Hepatocyte (in vitro differentiated cells): ENCODE measurements at regions not wholly inside any gene's neighbourhood (a gene's known extent, or its start where the extent isn't known, plus 50 kb on each side); places are given as distances from the start of the nearest gene placed in this dataset.

Experiments
- DNase-seq: peaks from one replicate; pipeline ENCODE4 v3.0.0-alpha.2; 2016; ENCODE audit warnings: low spot score
- H2AFZ ChIP-seq: fragments of 200-600 bp; sonication (generic); 2 replicates; pipeline ENCODE4 v1.6.0; 2016; ENCODE audit warnings: antibody characterized with exemption, mild to moderate bottlenecking
- H3K27ac ChIP-seq: fragments of 200-600 bp; sonication (generic); 2 replicates; pipeline ENCODE4 v1.5.1; 2016; ENCODE audit warnings: mild to moderate bottlenecking
- H3K27me3 ChIP-seq: fragments of 200-600 bp; sonication (generic); 2 replicates; pipeline ENCODE4 v1.6.1; 2016
- H3K36me3 ChIP-seq: fragments of 200-600 bp; sonication (generic); replicated peaks from 2 replicates; pipeline ENCODE4 v1.5.1; 2016; ENCODE audit warnings: low read depth; ENCODE audit not compliant: insufficient read depth
- H3K4me1 ChIP-seq: fragments of 200-600 bp; sonication (generic); 2 replicates; pipeline ENCODE4 v1.5.1; 2016; ENCODE audit warnings: mild to moderate bottlenecking, moderate library complexity; ENCODE audit not compliant: insufficient read depth
- H3K4me2 ChIP-seq: fragments of 200-600 bp; sonication (generic); 2 replicates; pipeline ENCODE4 v1.6.0; 2016
- H3K4me3 ChIP-seq: fragments of 200-600 bp; sonication (generic); 2 replicates; pipeline ENCODE4 v1.5.1; 2016; ENCODE audit warnings: mild to moderate bottlenecking
- H3K79me2 ChIP-seq: fragments of 200-600 bp; sonication (generic); 2 replicates; pipeline ENCODE4 v1.6.0; 2017; ENCODE audit warnings: mild to moderate bottlenecking
- H3K9me2 ChIP-seq: fragments of 200-600 bp; sonication (generic); replicated peaks from 2 replicates; pipeline ENCODE4 v1.6.0; 2017; ENCODE audit warnings: mild to moderate bottlenecking; ENCODE audit not compliant: insufficient read depth
- H3K9me3 ChIP-seq: fragments of 200-600 bp; sonication (generic); 2 replicates; pipeline ENCODE4 v1.5.1; 2016; ENCODE audit warnings: low read depth, mild to moderate bottlenecking
- H4K20me1 ChIP-seq: fragments of 200-600 bp; sonication (generic); 2 replicates; pipeline ENCODE4 v1.6.0; 2016; ENCODE audit warnings: mild to moderate bottlenecking; ENCODE audit not compliant: insufficient read depth, poor library complexity, severe bottlenecking
- EZH2 ChIP-seq: fragments of 200-600 bp; sonication (generic); IDR thresholded peaks from 2 replicates; pipeline ENCODE4 v1.6.1; 2016; ENCODE audit warnings: antibody characterized with exemption, mild to moderate bottlenecking, borderline replicate concordance
- EZH2phosphoT487 ChIP-seq: fragments of 200-600 bp; sonication (generic); IDR thresholded peaks from one replicate; pipeline ENCODE4 v1.6.1; 2018; ENCODE audit warnings: antibody characterized with exemption, mild to moderate bottlenecking, low read depth, moderate library complexity; ENCODE audit not compliant: unreplicated experiment, severe bottlenecking
- WGBS: methylation state at CpG from one replicate; pipeline ENCODE4 v1.1.6; 2016; ENCODE audit warnings: low lambda C conversion rate; ENCODE audit errors: missing lambda C conversion rate; 5-methylcytosine and 5-hydroxymethylcytosine counted together
- TF ChIP-seq, protein P1 (sequence below): fragments of 200-600 bp; sonication (generic); IDR thresholded peaks from 2 replicates; pipeline ENCODE4 v1.5.1; 2016; ENCODE audit warnings: antibody characterized with exemption, mild to moderate bottlenecking; ENCODE audit not compliant: poor library complexity

- no peak overlapping the region for H3K27ac ChIP-seq
- no peaks in the 10 kb centered on the region for H3K27me3 ChIP-seq
- H3K4me1 ChIP-seq: no peaks in the 10 kb centered on the region
- no peaks in the 10 kb centered on the region for H3K9me3 ChIP-seq
- H2AFZ ChIP-seq: no peak overlapping the region
- TF ChIP-seq, protein P1, sequence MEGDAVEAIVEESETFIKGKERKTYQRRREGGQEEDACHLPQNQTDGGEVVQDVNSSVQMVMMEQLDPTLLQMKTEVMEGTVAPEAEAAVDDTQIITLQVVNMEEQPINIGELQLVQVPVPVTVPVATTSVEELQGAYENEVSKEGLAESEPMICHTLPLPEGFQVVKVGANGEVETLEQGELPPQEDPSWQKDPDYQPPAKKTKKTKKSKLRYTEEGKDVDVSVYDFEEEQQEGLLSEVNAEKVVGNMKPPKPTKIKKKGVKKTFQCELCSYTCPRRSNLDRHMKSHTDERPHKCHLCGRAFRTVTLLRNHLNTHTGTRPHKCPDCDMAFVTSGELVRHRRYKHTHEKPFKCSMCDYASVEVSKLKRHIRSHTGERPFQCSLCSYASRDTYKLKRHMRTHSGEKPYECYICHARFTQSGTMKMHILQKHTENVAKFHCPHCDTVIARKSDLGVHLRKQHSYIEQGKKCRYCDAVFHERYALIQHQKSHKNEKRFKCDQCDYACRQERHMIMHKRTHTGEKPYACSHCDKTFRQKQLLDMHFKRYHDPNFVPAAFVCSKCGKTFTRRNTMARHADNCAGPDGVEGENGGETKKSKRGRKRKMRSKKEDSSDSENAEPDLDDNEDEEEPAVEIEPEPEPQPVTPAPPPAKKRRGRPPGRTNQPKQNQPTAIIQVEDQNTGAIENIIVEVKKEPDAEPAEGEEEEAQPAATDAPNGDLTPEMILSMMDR: no peak
- no peak for TF ChIP-seq EZH2
- no peak overlapping the region for H3K4me2 ChIP-seq
- no peaks in the 10 kb centered on the region for H3K9me2 ChIP-seq
- no peaks in the 10 kb centered on the region for H4K20me1 ChIP-seq
- no peak for DNase-seq
- no peak overlapping the region for H3K4me3 ChIP-seq
- no peaks in the 10 kb centered on the region for H3K36me3 ChIP-seq
- no peaks in the 10 kb centered on the region for H3K79me2 ChIP-seq
- 82% methylated on average over 3 of the region's 3 CpGs for WGBS
Observed at GRCh38 chr5:152116934-152117333, 192.3 kb upstream of the GLRA1 start.

DNA sequence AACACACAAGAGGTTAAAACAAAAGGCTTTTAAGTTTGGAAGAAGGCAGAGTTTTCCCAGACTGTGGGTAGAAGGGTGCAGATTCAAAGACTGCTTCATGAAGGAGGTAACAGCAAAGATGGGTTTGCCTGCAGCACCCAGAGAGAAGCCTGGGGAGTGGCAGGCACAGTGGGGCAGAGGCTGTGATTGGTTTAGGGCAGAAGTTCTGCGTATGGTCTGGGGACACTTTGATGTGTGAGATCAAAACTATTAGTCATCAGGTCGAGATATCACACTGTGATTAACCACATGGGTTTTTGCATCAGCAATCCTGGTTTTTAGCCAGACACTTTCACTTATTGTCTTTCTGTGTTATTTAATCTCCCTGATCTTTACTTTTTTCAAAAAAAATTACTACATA lies 188.8 kb upstream of the GLRA1 start:
- TF ChIP-seq EZH2phosphoT487: no peak
- TF ChIP-seq EZH2: no peak
- TF ChIP-seq, protein P1: no peak
- WGBS: 61% methylated on average over 2 of the region's 2 CpGs
- H3K27ac ChIP-seq: no peak overlapping the region

GRCh38 chr5:152107220-152107619 lies 182.6 kb upstream of the GLRA1 start:
- TF ChIP-seq EZH2phosphoT487: no peak
- TF ChIP-seq, protein P1: no peak
- no peak for TF ChIP-seq EZH2
- H3K4me3 ChIP-seq: no peak overlapping the region
- no peak for DNase-seq
- 24% methylated on average over 3 of the region's 3 CpGs for WGBS
- H3K9me3 ChIP-seq: no peaks in the 10 kb centered on the region
- no peaks in the 10 kb centered on the region for H4K20me1 ChIP-seq
- no peaks in the 10 kb centered on the region for H3K27me3 ChIP-seq
- no peaks in the 10 kb centered on the region for H3K9me2 ChIP-seq
- no peak overlapping the region for H2AFZ ChIP-seq
- no peak overlapping the region for H3K4me2 ChIP-seq
- H3K4me1 ChIP-seq: no peaks in the 10 kb centered on the region
- H3K36me3 ChIP-seq: no peaks in the 10 kb centered on the region
- no peaks in the 10 kb centered on the region for H3K79me2 ChIP-seq
- no peak overlapping the region for H3K27ac ChIP-seq

More for the DNA sequence above, 188.8 kb upstream of the GLRA1 start:
- Histone ChIP-seq H3K9me2 (no peaks in the 10 kb centered on the region), H3K27me3 (no peaks in the 10 kb centered on the region), H3K9me3 (no peaks in the 10 kb centered on the region), H3K4me1 (no peaks in the 10 kb centered on the region), H3K4me3 (no peak overlapping the region), H2AFZ (no peak overlapping the region), H3K4me2 (no peak overlapping the region), H3K79me2 (no peaks in the 10 kb centered on the region), H3K36me3 (no peaks in the 10 kb centered on the region), H4K20me1 (no peaks in the 10 kb centered on the region)
- no peak for DNase-seq

GRCh38 chr5:152106571-152106970 lies 181.9 kb upstream of the GLRA1 start:
- Histone ChIP-seq H3K27ac (no peak overlapping the region), H3K4me3 (no peak overlapping the region), H4K20me1 (no peaks in the 10 kb centered on the region), H3K9me2 (no peaks in the 10 kb centered on the region), H2AFZ (no peak overlapping the region), H3K27me3 (no peaks in the 10 kb centered on the region), H3K4me2 (no peak overlapping the region), H3K9me3 (no peaks in the 10 kb centered on the region), H3K4me1 (no peaks in the 10 kb centered on the region), H3K36me3 (no peaks in the 10 kb centered on the region), H3K79me2 (no peaks in the 10 kb centered on the region)
- DNase-seq: no peak
- WGBS: 88% methylated on average over 2 of the region's 2 CpGs
- TF ChIP-seq EZH2phosphoT487 (no peak), EZH2 (no peak)
- TF ChIP-seq, protein P1: no peak
